ENCODE measurements at regions not wholly inside any gene's neighbourhood (a gene's known extent, or its start where the extent isn't known, plus 50 kb on each side); places are given as distances from the start of the nearest gene placed in this dataset.

- Histone ChIP-seq H3K27ac (no peak overlapping the region), H3K27me3 (replicated peaks) (no peaks in the 10 kb centered on the region), H3K4me3 (ENCODE audit: low read depth, low read length) (no peak overlapping the region), H3K36me3 (replicated peaks) (no peaks in the 10 kb centered on the region)
- TF ChIP-seq CTCF (IDR thresholded peaks at IDR 0.05; ENCODE audit: low read depth, low read length, missing control alignments): no peak
- DNase-seq: no peak
- in situ Hi-C loops (cut with HindIII; ENCODE audit: low pct_ligation_motif_present, low sequenced_read_pairs): no loop called here
Measured at GRCh38 chr6:167491438-167492099, 166.7 kb downstream of the TTLL2 start.

DNA sequence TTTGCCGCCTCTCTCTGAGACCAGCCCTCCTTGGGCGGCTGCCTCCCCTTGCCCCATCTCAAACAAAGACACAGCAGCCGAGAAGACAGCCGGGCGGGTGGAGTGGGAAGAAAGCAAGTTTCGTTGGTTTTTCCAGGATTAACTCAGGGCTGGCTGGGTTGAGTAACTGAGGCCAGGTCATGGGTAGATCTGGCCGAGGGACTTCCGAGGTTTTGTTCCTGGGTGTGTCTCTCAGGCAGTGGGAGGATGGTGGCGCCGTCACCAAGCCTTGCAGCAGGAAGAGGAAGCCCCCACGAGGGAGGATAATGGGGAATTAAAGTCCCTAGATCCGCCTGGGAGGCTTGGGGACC is 167.2 kb downstream of the TTLL2 start:
- no peak for TF ChIP-seq CTCF (IDR thresholded peaks at IDR 0.05; ENCODE audit: low read depth, low read length, missing control alignments)

DNA sequence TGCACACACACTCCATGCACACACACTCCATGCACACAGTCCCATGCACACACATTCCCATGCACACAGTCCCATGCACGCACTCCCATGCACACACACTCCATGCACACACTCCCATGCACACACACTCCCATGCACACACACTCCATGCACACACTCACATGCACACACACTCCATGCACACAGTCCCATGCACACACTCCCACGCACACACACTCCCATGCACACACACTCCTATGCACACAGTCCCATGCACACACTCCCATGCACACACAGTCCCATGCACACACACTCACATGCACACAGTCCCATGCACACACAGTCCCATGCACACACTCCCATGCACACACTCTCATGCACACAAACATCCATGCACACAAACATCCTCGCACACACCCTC is 168.4 kb downstream of the TTLL2 start:
- in situ Hi-C loops (cut with HindIII; ENCODE audit: low pct_ligation_motif_present, low sequenced_read_pairs): no loop called here
- TF ChIP-seq CTCF (IDR thresholded peaks at IDR 0.05; ENCODE audit: low read depth, low read length, missing control alignments): no peak
- no peak for DNase-seq
- no peaks in the 10 kb centered on the region for H3K27me3 ChIP-seq (replicated peaks)
- H3K27ac ChIP-seq: no peak overlapping the region
- no peaks in the 10 kb centered on the region for H3K36me3 ChIP-seq (replicated peaks)
- no peak overlapping the region for H3K4me3 ChIP-seq (ENCODE audit: low read depth, low read length)

More for the DNA sequence above, 167.2 kb downstream of the TTLL2 start:
- in situ Hi-C loops (cut with HindIII; ENCODE audit: low pct_ligation_motif_present, low sequenced_read_pairs): no loop called here
- no peaks in the 10 kb centered on the region for H3K36me3 ChIP-seq (replicated peaks)
- no peak overlapping the region for H3K4me3 ChIP-seq (ENCODE audit: low read depth, low read length)
- DNase-seq: no peak
- no peaks in the 10 kb centered on the region for H3K27me3 ChIP-seq (replicated peaks)
- H3K27ac ChIP-seq: no peak overlapping the region

- no peak for DNase-seq
- no peak for TF ChIP-seq CTCF (IDR thresholded peaks at IDR 0.05; ENCODE audit: low read depth, low read length, missing control alignments)
- Histone ChIP-seq H3K4me3 (ENCODE audit: low read depth, low read length) (no peak overlapping the region), H3K27ac (no peak overlapping the region), H3K36me3 (replicated peaks) (no peaks in the 10 kb centered on the region), H3K27me3 (replicated peaks) (no peaks in the 10 kb centered on the region)
- in situ Hi-C loops (cut with HindIII; ENCODE audit: low pct_ligation_motif_present, low sequenced_read_pairs): no loop called here
Measured at GRCh38 chr6:167493976-167494697, 169.3 kb downstream of the TTLL2 start.

DNA sequence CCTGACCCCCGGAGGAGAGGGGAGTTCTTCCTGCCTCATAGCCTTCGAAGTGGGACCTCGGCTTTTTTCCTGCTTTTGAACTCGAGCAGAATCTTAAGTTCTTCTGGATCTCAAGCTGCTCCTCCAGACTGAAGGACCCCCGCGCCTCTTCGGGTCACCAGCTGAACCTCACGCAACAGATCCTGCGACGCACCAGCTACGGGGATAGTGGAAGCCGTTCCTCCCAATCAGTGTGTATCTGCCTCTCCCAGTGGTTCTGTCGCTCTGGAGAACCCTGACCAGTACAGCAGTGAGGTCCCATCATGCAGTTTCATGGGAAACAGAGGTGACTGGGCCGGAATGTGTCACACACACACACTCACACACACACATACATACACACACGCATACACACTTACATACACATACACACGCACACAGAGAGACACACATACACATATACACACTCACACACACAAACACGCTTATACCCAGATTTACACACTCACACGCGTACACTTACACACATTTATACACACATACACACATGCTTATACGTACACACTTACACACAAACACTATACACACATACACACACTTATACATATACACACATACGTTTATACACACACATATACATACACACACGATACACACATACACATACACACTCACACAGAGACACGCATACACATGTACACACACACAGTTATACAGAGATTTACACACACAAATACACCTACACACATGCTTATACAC is 170.0 kb downstream of the TTLL2 start:
- no peak for TF ChIP-seq CTCF (IDR thresholded peaks at IDR 0.05; ENCODE audit: low read depth, low read length, missing control alignments)
- no peak overlapping the region for H3K4me3 ChIP-seq (ENCODE audit: low read depth, low read length)
- in situ Hi-C loops (cut with HindIII; ENCODE audit: low pct_ligation_motif_present, low sequenced_read_pairs): no loop called here
- no peak for DNase-seq
- H3K36me3 ChIP-seq (replicated peaks): no peaks in the 10 kb centered on the region
- H3K27ac ChIP-seq: no peak overlapping the region
- H3K27me3 ChIP-seq (replicated peaks): no peaks in the 10 kb centered on the region

Data from brain microvascular endothelial cell (primary cell).